ENCODE measurements at regions not wholly inside any gene's neighbourhood (a gene's known extent, or its start where the extent isn't known, plus 50 kb on each side); places are given as distances from the start of the nearest gene placed in this dataset.

GRCh38 chr3:88983458-88983857 lies 124.0 kb upstream of the EPHA3 start:
- TF ChIP-seq CTCF (IDR thresholded peaks at IDR 0.05) (no peak), POLR2A (IDR thresholded peaks at IDR 0.05) (no peak), POLR2AphosphoS5 (IDR thresholded peaks at IDR 0.05) (no peak)

All from prostate gland (tissue), 2 donors.